HG03378 (cell line): ENCODE measurements at regions not wholly inside any gene's neighbourhood (a gene's known extent, or its start where the extent isn't known, plus 50 kb on each side); places are given as distances from the start of the nearest gene placed in this dataset.
"Not testable (repeated sequence)": the region's sequence is repeated elsewhere in the genome, so short reads cannot be mapped to it uniquely, and the experiment has no call there.

Experiments
- ATAC-seq: cut with Tn5 transposase; IDR thresholded peaks from one replicate; pipeline ENCODE4 v1.9.1; 2021; ENCODE audit warnings: mild to moderate bottlenecking, moderate library complexity; ENCODE audit not compliant: unreplicated experiment

- ATAC-seq: no peak
These were observed 55.1 kb downstream of the SOX9 start for GRCh38 chr17:72175787-72176515.

- ATAC-seq: no peak
These were observed 55.7 kb downstream of the SOX9 start for GRCh38 chr17:72176516-72176851.

- ATAC-seq: no peak
These were observed 56.3 kb downstream of the SOX9 start for GRCh38 chr17:72176951-72177660.

GRCh38 chr17:72177738-72178137 lies 56.9 kb downstream of the SOX9 start:
- ATAC-seq: no peak

GRCh38 chr17:72182371-72182873 lies 61.6 kb downstream of the SOX9 start:
- ATAC-seq: no peak

GRCh38 chr17:72183194-72183685 lies 62.4 kb downstream of the SOX9 start:
- no peak for ATAC-seq

GRCh38 chr17:72184805-72185204 lies 64.0 kb downstream of the SOX9 start:
- ATAC-seq: no peak

- no peak for ATAC-seq
These were observed 64.7 kb downstream of the SOX9 start for GRCh38 chr17:72185564-72185963.

GRCh38 chr17:72187556-72187955 lies 66.7 kb downstream of the SOX9 start:
- ATAC-seq: no peak

- ATAC-seq: no peak
These were observed 68.0 kb downstream of the SOX9 start for GRCh38 chr17:72188801-72189200.

- no peak for ATAC-seq
These were observed 69.2 kb downstream of the SOX9 start for GRCh38 chr17:72189768-72190593.

- no peak for ATAC-seq
These were observed 70.5 kb downstream of the SOX9 start for GRCh38 chr17:72191356-72191755.

- no peak for ATAC-seq
These were observed 71.3 kb downstream of the SOX9 start for GRCh38 chr17:72191921-72192799.

GRCh38 chr17:72192800-72193192 lies 72.0 kb downstream of the SOX9 start:
- ATAC-seq: no peak

GRCh38 chr17:72193391-72194106 lies 72.7 kb downstream of the SOX9 start:
- ATAC-seq: no peak

- ATAC-seq: not testable (repeated sequence)
These were observed 73.3 kb downstream of the SOX9 start for GRCh38 chr17:72194107-72194440.

- no peak for ATAC-seq
These were observed 78.4 kb downstream of the SOX9 start for GRCh38 chr17:72199256-72199655.

- ATAC-seq: no peak
These were observed 83.9 kb downstream of the SOX9 start for GRCh38 chr17:72204742-72205141.

GRCh38 chr17:72205357-72205756 lies 84.5 kb downstream of the SOX9 start:
- no peak for ATAC-seq

- ATAC-seq: no peak
These were observed 85.0 kb downstream of the SOX9 start for GRCh38 chr17:72205822-72206221.
